Stimulated activated CD8-positive, alpha-beta memory T cell treated with anti-CD3 and anti-CD28 coated beads, Interleukin-7, amount 100 ng/mL, for 48 hours (primary cell): ENCODE measurements at regions not wholly inside any gene's neighbourhood (a gene's known extent, or its start where the extent isn't known, plus 50 kb on each side); places are given as distances from the start of the nearest gene placed in this dataset.
"Not testable (repeated sequence)": the region's sequence is repeated elsewhere in the genome, so short reads cannot be mapped to it uniquely, and the experiment has no call there.

Experiments used
- DNase-seq, 2 donors: peaks; one replicate each; pipeline ENCODE4 v3.0.0-alpha.2; 2020; ENCODE audit warnings: low read depth in 1 of 2; ENCODE audit errors: extremely low read depth in 1 of 2

GRCh38 chr12:61161961-61162360 is 1098.2 kb upstream of the USP15 start:
- no peak for DNase-seq

GRCh38 chr12:61188801-61189595 is 1071.2 kb upstream of the USP15 start:
- no peak for DNase-seq

GRCh38 chr12:61213646-61214045 is 1046.6 kb upstream of the USP15 start:
- DNase-seq = no peak

GRCh38 chr12:61220337-61220736 is 1039.9 kb upstream of the USP15 start:
- DNase-seq = no peak

GRCh38 chr12:61232040-61232439 is 1028.2 kb upstream of the USP15 start:
- DNase-seq = no peak

- no peak for DNase-seq
These were observed 1009.9 kb upstream of the USP15 start for GRCh38 chr12:61250303-61250702.

- DNase-seq = no peak
These were observed 1009.1 kb upstream of the USP15 start for GRCh38 chr12:61251076-61251475.

GRCh38 chr12:61254225-61254624 is 1006.0 kb upstream of the USP15 start:
- DNase-seq = no peak

GRCh38 chr12:61264294-61264693 is 995.9 kb upstream of the USP15 start:
- DNase-seq = not testable (repeated sequence)

- DNase-seq = no peak
These were observed 992.7 kb upstream of the USP15 start for GRCh38 chr12:61267474-61267873.

- no peak for DNase-seq
These were observed 987.8 kb upstream of the USP15 start for GRCh38 chr12:61272441-61272840.

GRCh38 chr12:61282790-61283575 is 977.2 kb upstream of the USP15 start:
- no peak for DNase-seq

GRCh38 chr12:61290473-61290872 is 969.7 kb upstream of the USP15 start:
- no peak for DNase-seq

- no peak for DNase-seq
These were observed 968.6 kb upstream of the USP15 start for GRCh38 chr12:61291647-61292046.

- DNase-seq = not testable (repeated sequence)
These were observed 966.2 kb upstream of the USP15 start for GRCh38 chr12:61294011-61294410.

- DNase-seq = no peak
These were observed 958.4 kb upstream of the USP15 start for GRCh38 chr12:61301817-61302216.

GRCh38 chr12:61302282-61302681 is 957.9 kb upstream of the USP15 start:
- DNase-seq = no peak

- DNase-seq = no peak
These were observed 952.0 kb upstream of the USP15 start for GRCh38 chr12:61308220-61308619.

- DNase-seq = no peak
These were observed 948.8 kb upstream of the USP15 start for GRCh38 chr12:61311413-61311812.

GRCh38 chr12:61348871-61349270 is 911.3 kb upstream of the USP15 start:
- no peak for DNase-seq

- DNase-seq = no peak
These were observed 905.1 kb upstream of the USP15 start for GRCh38 chr12:61355105-61355504.

- DNase-seq = no peak
These were observed 903.7 kb upstream of the USP15 start for GRCh38 chr12:61356485-61356884.
